PFSK-1 (cell line): ENCODE measurements at regions not wholly inside any gene's neighbourhood (a gene's known extent, or its start where the extent isn't known, plus 50 kb on each side); places are given as distances from the start of the nearest gene placed in this dataset.

Experiments
- POLR2AphosphoS5 ChIP-seq: IDR thresholded peaks from 2 replicates; pipeline ENCODE4 v1.6.1; 2012; ENCODE audit warnings: low read depth, mild to moderate bottlenecking, control low read depth, low read length, moderate library complexity
- REST ChIP-seq, 2 experiments: IDR thresholded peaks; 2 replicates each; pipeline versions ENCODE4 v1.6.1 to v1.8.0; 2011 to 2012; ENCODE audit warnings: low read depth in 2 of 2, low read length in 2 of 2, control low read depth in 1 of 2, inconsistent platforms in 1 of 2, mild to moderate bottlenecking in 1 of 2, moderate library complexity in 1 of 2; ENCODE audit not compliant: insufficient read depth in 1 of 2
- TAF1 ChIP-seq: IDR thresholded peaks from 2 replicates; pipeline ENCODE4 v1.6.1; 2012; ENCODE audit warnings: low read length, control low read depth, borderline replicate concordance; ENCODE audit not compliant: insufficient read depth

- TF ChIP-seq REST (IDR thresholded peaks at IDR 0.05; ENCODE audit: insufficient read depth in 1 of 2, low read depth in 2 of 2, low read length in 2 of 2) (no peak), TAF1 (no peak), POLR2AphosphoS5 (no peak)
These were observed 412.7 kb downstream of the UTRN start for GRCh38 chr6:144697801-144698200.
